A673 (cell line): ENCODE measurements at regions not wholly inside any gene's neighbourhood (a gene's known extent, or its start where the extent isn't known, plus 50 kb on each side); places are given as distances from the start of the nearest gene placed in this dataset.

ENCODE experiments used
- BruUV-seq: library from RNA; stranded (reverse); fragments of 400-500 nt; replicated peaks from 2 replicates; lab custom pipeline; 2021; lab: Mats Ljungman, UMichigan
- CTCF ChIA-PET: fragments of 300-600 bp; sonication (Branson Sonifier 250); formaldehyde crosslinking; loops from one replicate; lab custom pipeline; 2022; ENCODE audit warnings: antibody characterized with exemption; lab: Charles Lee
- POLR2A ChIA-PET: fragments of 300-600 bp; sonication (Branson Sonifier 250); formaldehyde crosslinking; loops from one replicate; lab custom pipeline; 2022; ENCODE audit warnings: antibody characterized with exemption; ENCODE audit not compliant: low non-redundant PET; lab: Charles Lee
- DNase-seq: peaks from one replicate; pipeline ENCODE4 v3.0.0-alpha.2; 2015; ENCODE audit warnings: low spot score
- H3K27ac ChIP-seq: fragments of 200-600 bp; sonication (generic); 2 replicates; pipeline ENCODE4 v1.5.1; 2016; ENCODE audit warnings: mixed run types, low read depth, mild to moderate bottlenecking, mixed read lengths, antibody characterized with exemption, low read length; ENCODE audit not compliant: poor library complexity, severe bottlenecking
- H3K27me3 ChIP-seq: fragments of 200-600 bp; sonication (generic); replicated peaks from 2 replicates; pipeline ENCODE4 v1.6.1; 2017; ENCODE audit warnings: mixed run types, low read depth, mild to moderate bottlenecking, mixed read lengths, antibody characterized with exemption, low read length; ENCODE audit not compliant: insufficient read depth, poor library complexity
- H3K36me3 ChIP-seq: fragments of 200-600 bp; sonication (generic); 2 replicates; pipeline ENCODE4 v1.6.1; 2016; ENCODE audit warnings: mixed run types, mild to moderate bottlenecking, mixed read lengths, antibody characterized with exemption, low read length; ENCODE audit not compliant: insufficient read depth, poor library complexity, severe bottlenecking
- H3K4me1 ChIP-seq: fragments of 200-600 bp; sonication (generic); 2 replicates; pipeline ENCODE4 v1.6.1; 2017; ENCODE audit warnings: mixed run types, mild to moderate bottlenecking, mixed read lengths, antibody characterized with exemption, low read length; ENCODE audit not compliant: insufficient read depth, poor library complexity, severe bottlenecking
- H3K4me3 ChIP-seq: fragments of 200-600 bp; sonication (generic); 2 replicates; pipeline ENCODE4 v1.5.1; 2016; ENCODE audit warnings: low read depth, mixed run types, mild to moderate bottlenecking, mixed read lengths, low read length; ENCODE audit not compliant: poor library complexity, severe bottlenecking
- H3K9me3 ChIP-seq: fragments of 200-600 bp; sonication (generic); 2 replicates; pipeline ENCODE4 v1.6.1; 2016; ENCODE audit warnings: mixed run types, low read depth, mild to moderate bottlenecking, mixed read lengths, antibody characterized with exemption, low read length; ENCODE audit not compliant: poor library complexity, severe bottlenecking
- CTCF ChIP-seq: fragments of 300-800, 200-600 bp; sonication (generic); conservative IDR thresholded peaks from 2 replicates; pipeline ENCODE4 v1.5.1; 2017; ENCODE audit warnings: low read depth, mild to moderate bottlenecking, antibody characterized with exemption, low read length, moderate library complexity, mixed read lengths
- EZH2 ChIP-seq: fragments of 200-600 bp; sonication (generic); IDR thresholded peaks from 2 replicates; pipeline ENCODE4 v1.6.1; 2017; ENCODE audit warnings: borderline replicate concordance, low read depth, mild to moderate bottlenecking, mixed read lengths, antibody characterized with exemption, low read length; ENCODE audit not compliant: poor library complexity, severe bottlenecking
- intact Hi-C: fragments of 100-400 bp; cut with micrococcal nuclease; formaldehyde crosslinking; loops from one replicate; pipeline ENCODE4 v1.10.0; 2022; ENCODE audit not compliant: unreplicated experiment

DNA sequence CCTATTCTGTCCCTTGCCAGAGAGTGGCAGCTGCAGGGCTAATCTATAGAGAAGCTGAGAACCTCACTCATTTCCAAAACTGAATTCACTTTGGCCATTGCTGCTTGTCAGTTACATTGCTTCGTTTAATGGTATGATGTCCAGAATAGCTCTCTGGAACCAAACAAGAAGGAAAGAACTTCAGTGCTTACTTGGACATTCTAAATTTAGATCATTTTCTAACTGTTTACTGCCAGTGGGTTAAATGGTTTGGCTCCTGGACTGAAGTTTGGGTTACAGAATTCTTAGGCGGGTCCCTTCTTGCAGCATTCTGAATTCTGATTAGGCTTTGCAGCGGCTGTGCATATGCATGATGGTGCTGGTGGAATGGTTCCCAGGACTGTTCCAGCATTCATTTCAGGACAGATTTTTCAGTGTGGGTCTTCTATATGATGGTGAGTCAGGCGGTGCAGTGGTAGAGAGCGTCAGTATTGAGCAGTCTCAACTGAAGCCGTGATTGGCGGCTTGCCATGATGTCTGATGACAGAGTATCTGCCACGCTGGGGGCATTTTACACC is 148.7 kb downstream of the DYRK2 start:
- Histone ChIP-seq H3K27ac (no peak overlapping the region), H3K4me1 (no peaks in the 10 kb centered on the region), H3K36me3 (no peaks in the 10 kb centered on the region), H3K4me3 (no peak overlapping the region), H3K9me3 (no peaks in the 10 kb centered on the region), H3K27me3 (peaks cover 17% of the 10 kb centered on the region)
- ChIA-PET CTCF (no interaction called here), POLR2A (no interaction called here)
- intact Hi-C loops: no loop called here
- no peak for DNase-seq
- no peak for TF ChIP-seq CTCF
- TF ChIP-seq EZH2: no peak
- no TSS peak for BruUV-seq

- H3K27ac ChIP-seq: no peak overlapping the region
- H3K9me3 ChIP-seq: no peaks in the 10 kb centered on the region
- no peak overlapping the region for H3K4me3 ChIP-seq
- ChIA-PET POLR2A (no interaction called here), CTCF (no interaction called here)
- BruUV-seq: no TSS peak
- no peak for TF ChIP-seq CTCF
- no peak for TF ChIP-seq EZH2
- no peaks in the 10 kb centered on the region for H3K36me3 ChIP-seq
- H3K27me3 ChIP-seq: peaks cover 17% of the 10 kb centered on the region
- intact Hi-C loops: no loop called here
- no peaks in the 10 kb centered on the region for H3K4me1 ChIP-seq
- DNase-seq: no peak
These were observed 149.2 kb downstream of the DYRK2 start for GRCh38 chr12:67797753-67798152.

GRCh38 chr12:67798768-67799167 is 150.2 kb downstream of the DYRK2 start:
- Histone ChIP-seq H3K4me1 (no peaks in the 10 kb centered on the region), H3K27ac (no peak overlapping the region), H3K9me3 (no peaks in the 10 kb centered on the region), H3K36me3 (no peaks in the 10 kb centered on the region), H3K27me3 (peaks cover 17% of the 10 kb centered on the region), H3K4me3 (no peak overlapping the region)
- ChIA-PET POLR2A (no interaction called here), CTCF (interaction anchor here (0.5 kb wide), 1 partner anchor 443 kb away, joined by 7 read pairs; no protein-coding TSS in a partner anchor)
- no peak for DNase-seq
- intact Hi-C loops: no loop called here
- no TSS peak for BruUV-seq
- TF ChIP-seq EZH2 (no peak), CTCF (no peak)
